Inflammatory macrophage treated with lipopolysaccharide for 4 hours (primary cell): ENCODE measurements at regions not wholly inside any gene's neighbourhood (a gene's known extent, or its start where the extent isn't known, plus 50 kb on each side); places are given as distances from the start of the nearest gene placed in this dataset.

Source experiments
- DNase-seq: peaks from one replicate; pipeline ENCODE4 v3.0.0-alpha.2; 2020

DNA sequence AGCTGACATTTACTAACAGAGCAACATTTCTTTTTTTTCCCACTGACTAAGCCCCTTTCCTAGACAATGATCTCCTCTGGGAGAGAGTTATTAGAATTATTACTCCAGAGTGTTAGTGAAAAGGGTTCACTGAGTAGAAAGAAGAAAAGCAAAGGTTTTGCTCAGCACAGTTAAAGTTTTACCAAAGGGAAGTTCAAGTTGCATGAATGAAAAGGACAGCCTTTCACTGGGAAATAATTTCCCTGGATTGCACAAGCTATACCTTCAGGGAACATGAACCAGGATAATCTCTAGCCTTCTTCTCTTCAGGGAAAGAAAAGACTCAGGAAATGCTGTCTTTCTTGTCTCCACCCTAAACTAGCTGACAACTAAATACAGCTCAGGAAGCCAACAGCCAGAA is 71.4 kb upstream of the ESRRG start:
- DNase-seq = no peak

DNA sequence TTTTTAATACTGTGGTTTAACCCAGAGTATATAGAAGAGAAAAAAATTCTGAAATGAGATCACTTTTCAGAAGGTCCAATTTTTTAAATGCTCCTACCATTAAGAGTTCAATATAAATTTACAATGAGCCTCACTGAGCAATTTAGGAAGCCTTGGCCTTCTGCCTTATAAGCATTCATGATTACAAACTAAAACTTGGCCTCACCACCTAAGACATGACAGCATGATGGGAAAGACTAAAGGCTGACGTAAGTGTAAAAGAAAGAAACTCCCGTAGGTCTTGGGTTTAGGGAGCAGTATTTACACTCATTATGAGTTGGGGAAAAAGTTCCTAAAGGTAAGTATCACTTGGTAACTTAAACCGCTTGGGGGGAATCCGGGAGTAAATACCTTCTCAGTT is 70.7 kb upstream of the ESRRG start:
- no peak for DNase-seq

DNA sequence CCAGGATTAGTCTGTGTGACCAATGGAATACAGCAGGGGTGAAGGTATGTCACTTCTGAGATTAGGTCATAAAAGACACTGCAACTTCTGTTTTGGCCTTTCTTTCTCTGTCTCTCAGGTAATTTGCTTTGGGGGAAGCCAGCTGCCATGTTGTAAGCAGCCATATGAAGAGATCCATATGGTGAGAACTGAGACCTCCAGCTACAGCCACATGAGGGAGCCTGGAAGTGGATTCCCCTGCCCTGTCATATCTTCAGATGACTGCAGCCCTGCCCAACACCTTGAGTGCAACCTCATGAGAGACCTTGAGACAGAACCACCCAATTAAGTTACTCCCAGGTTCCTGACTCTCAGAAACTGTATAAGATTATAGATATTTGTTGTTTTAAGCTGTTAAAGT is 70.1 kb upstream of the ESRRG start:
- DNase-seq = no peak

DNA sequence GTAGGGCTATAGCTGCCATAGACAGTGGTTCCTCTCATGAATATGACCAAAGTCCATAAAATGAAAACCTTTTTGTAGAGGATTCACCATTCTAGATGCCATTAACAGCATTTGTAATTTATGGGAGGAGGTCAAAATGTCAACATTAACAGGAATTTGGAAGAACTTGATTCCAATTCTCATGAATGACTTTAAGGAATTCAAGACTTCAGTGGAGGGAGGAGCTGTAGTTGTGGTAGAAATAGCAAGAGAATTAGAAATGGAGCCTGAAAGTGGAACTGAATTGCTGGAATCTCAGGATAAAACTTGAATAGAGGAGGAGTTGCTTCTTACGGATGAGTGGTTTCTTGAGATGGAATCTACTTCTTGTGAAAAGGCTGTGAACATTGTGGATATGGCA is 65.4 kb upstream of the ESRRG start:
- DNase-seq = no peak

DNA sequence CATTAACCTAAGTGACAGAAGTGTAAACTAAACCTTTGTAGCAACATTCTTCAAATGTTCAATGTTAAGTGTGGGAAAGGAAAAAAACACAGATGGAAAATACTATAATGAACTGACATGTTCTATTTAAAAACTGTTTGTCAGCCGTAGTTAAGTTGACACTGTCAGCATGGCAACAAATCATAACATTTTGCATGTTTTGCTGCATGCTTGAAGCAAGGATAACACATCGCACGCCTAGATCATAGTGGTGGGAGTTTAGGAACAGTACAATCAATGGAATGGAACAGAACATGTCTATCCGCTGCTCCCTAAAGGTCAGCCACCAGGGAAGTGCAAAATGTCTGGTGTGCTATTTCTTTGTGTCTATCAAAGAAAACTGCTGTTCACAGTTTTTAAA is 62.5 kb upstream of the ESRRG start:
- no peak for DNase-seq

DNA sequence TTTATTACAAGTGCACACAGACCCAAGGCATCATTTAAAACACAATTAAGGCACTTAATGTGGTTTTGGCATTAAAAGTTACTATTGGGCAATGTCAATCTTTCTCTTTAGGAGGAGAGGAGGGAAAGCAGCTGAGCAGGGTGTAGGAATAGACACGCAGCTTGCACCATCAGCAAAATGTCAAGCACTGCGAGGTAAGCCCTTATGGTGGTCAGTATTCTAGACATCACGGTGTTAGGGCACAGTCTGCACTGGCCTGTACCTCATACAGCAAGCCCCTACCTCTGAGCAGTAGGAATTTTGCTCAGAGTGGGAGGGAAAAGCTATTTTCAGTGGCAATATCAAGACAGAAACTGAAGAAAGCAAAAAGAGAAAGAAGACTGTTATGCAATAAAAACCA is 62.0 kb upstream of the ESRRG start:
- DNase-seq = no peak

DNA sequence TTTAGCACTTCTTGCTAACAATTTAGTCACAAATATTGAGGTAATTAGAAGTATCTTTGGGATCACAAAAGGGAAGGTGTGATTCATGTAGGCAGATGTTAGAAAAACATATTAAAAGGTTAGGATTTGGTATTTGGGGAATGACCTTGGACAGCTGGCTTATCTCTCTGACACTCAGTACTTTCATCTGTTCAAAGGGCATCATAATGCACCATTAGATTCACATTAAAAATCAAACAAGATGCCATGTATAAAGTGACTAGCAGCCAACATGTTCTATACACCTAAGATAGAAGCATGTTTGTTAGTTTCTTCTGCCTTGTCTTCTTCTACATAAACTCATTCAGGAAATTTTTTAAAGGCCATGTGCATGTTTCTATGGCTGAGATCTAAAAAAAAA is 56.5 kb upstream of the ESRRG start:
- no peak for DNase-seq

DNA sequence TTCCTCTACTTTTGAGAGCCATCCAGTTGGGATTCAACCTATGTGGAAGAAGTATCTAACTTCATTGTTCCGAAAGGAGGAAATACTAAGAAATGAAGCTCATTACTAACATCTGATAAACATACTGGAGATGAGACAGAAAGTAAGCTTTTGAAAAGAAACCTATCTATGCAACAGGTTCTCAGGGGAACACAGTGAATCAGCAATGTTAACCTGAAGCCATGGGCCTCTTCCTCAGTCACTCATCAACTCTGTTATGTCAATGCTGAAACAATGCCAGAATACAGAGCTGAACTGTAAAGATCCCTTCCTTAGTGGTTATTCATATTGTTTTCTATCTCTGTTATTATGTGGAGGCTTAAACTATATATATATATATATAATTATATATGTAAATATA is 55.5 kb upstream of the ESRRG start:
- DNase-seq = no peak

DNA sequence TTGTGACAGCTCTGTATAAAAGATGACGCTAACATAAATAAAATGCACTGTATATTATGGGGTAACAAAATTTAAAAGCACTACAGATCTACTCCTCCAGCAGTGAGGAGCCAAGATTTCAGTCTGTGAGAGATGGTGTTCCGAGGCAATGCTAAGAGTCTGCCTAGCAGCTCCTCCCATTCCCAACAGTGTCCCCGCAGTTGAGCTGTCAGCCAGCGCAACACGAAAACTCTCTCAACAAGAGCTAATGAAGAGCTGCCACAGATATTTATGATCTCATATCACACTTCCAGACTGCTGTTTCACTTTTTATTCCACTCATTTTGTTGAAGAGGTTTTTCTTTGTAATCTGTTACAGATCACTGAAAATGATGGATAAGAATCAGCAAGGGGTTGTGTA is 53.9 kb upstream of the ESRRG start:
- DNase-seq = no peak
